ENCODE measurements at regions not wholly inside any gene's neighbourhood (a gene's known extent, or its start where the extent isn't known, plus 50 kb on each side); places are given as distances from the start of the nearest gene placed in this dataset.

- TF ChIP-seq, protein P1, sequence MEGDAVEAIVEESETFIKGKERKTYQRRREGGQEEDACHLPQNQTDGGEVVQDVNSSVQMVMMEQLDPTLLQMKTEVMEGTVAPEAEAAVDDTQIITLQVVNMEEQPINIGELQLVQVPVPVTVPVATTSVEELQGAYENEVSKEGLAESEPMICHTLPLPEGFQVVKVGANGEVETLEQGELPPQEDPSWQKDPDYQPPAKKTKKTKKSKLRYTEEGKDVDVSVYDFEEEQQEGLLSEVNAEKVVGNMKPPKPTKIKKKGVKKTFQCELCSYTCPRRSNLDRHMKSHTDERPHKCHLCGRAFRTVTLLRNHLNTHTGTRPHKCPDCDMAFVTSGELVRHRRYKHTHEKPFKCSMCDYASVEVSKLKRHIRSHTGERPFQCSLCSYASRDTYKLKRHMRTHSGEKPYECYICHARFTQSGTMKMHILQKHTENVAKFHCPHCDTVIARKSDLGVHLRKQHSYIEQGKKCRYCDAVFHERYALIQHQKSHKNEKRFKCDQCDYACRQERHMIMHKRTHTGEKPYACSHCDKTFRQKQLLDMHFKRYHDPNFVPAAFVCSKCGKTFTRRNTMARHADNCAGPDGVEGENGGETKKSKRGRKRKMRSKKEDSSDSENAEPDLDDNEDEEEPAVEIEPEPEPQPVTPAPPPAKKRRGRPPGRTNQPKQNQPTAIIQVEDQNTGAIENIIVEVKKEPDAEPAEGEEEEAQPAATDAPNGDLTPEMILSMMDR (IDR thresholded peaks at IDR 0.05): no peak
- TF ChIP-seq EP300 (IDR thresholded peaks at IDR 0.05): no peak
- TF ChIP-seq POLR2A (IDR thresholded peaks at IDR 0.05): no peak
These were observed 234.5 kb upstream of the SSTR1 start for GRCh38 chr14:37972941-37973887.

Data from ovary (tissue), 3 donors.